ENCODE measurements at regions not wholly inside any gene's neighbourhood (a gene's known extent, or its start where the extent isn't known, plus 50 kb on each side); places are given as distances from the start of the nearest gene placed in this dataset.

DNA sequence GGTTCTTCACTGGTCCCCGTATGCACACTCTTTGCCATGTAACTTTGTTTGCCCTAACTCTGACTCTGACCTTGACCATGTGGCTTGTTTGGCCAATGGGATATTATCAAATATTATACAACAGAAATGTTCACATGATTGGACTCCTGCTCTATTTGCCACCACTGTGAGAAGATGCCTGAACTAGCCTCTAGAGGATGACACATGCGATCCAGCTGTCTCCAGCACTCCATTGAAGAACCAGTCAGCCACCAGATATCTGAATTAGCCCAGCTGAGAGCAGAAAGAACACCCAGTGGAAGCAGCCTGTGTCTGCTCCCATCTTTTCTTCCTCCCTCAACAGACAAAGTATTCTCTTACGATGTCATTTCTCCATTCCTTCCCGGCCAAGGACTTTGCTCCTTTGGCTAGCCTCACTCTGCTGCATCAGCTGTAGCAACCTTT lies 412.1 kb downstream of the IRS1 start:
- in situ Hi-C loops (cut with HindIII; ENCODE audit: low sequenced_read_pairs): no loop called here
- TF ChIP-seq, protein P1, sequence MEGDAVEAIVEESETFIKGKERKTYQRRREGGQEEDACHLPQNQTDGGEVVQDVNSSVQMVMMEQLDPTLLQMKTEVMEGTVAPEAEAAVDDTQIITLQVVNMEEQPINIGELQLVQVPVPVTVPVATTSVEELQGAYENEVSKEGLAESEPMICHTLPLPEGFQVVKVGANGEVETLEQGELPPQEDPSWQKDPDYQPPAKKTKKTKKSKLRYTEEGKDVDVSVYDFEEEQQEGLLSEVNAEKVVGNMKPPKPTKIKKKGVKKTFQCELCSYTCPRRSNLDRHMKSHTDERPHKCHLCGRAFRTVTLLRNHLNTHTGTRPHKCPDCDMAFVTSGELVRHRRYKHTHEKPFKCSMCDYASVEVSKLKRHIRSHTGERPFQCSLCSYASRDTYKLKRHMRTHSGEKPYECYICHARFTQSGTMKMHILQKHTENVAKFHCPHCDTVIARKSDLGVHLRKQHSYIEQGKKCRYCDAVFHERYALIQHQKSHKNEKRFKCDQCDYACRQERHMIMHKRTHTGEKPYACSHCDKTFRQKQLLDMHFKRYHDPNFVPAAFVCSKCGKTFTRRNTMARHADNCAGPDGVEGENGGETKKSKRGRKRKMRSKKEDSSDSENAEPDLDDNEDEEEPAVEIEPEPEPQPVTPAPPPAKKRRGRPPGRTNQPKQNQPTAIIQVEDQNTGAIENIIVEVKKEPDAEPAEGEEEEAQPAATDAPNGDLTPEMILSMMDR (IDR thresholded peaks at IDR 0.05; ENCODE audit: low read depth, low read length): no peak
- no peak for DNase-seq (ENCODE audit: low read depth, low spot score)
- no peak overlapping the region for H3K4me3 ChIP-seq (ENCODE audit: low read depth, low read length)

DNA sequence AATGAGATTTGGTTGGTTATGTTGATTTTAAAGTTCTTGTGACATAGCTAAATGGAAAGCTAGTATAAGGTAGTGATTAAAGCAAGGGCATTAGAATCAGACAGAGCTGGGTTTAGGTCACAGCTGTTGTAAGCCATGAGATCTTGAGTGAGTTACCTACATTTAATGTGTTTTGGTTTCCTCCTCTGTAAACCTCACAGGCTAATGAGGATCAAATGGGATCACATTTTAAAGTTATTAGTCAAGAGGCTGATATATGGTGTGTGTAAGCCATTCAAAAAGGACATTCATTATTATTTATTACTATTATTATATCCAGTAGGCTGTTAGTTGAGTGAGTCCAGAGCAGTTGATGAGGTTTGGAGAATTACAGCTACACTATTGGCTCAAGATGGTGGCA lies 416.2 kb downstream of the IRS1 start:
- no peak overlapping the region for H3K4me3 ChIP-seq (ENCODE audit: low read depth, low read length)
- DNase-seq (ENCODE audit: low read depth, low spot score): no peak
- TF ChIP-seq, protein P1 (IDR thresholded peaks at IDR 0.05; ENCODE audit: low read depth, low read length): no peak
- in situ Hi-C loops (cut with HindIII; ENCODE audit: low sequenced_read_pairs): no loop called here

DNA sequence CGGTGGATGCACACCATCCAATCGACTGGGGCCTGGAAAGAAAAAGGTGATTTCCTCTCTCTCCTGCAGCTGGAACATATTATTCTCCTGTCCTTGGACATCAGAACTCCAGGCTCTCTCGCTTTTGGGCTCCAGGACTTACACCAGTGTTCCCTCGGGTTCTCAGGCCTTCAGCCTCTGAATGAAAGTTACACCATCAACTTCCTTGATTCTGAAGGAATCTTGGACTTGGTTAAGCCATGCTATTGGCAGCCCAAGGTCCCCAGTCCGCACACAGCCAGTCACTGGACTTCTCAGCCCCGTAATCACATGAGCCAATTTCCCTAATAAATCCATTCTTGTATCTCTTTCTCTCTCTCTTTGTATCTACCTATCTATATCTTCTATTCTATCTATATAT lies 418.9 kb downstream of the IRS1 start:
- DNase-seq (ENCODE audit: low read depth, low spot score): no peak
- H3K4me3 ChIP-seq (ENCODE audit: low read depth, low read length): no peak overlapping the region
- TF ChIP-seq, protein P1 (IDR thresholded peaks at IDR 0.05; ENCODE audit: low read depth, low read length): no peak
- in situ Hi-C loops (cut with HindIII; ENCODE audit: low sequenced_read_pairs): no loop called here

DNA sequence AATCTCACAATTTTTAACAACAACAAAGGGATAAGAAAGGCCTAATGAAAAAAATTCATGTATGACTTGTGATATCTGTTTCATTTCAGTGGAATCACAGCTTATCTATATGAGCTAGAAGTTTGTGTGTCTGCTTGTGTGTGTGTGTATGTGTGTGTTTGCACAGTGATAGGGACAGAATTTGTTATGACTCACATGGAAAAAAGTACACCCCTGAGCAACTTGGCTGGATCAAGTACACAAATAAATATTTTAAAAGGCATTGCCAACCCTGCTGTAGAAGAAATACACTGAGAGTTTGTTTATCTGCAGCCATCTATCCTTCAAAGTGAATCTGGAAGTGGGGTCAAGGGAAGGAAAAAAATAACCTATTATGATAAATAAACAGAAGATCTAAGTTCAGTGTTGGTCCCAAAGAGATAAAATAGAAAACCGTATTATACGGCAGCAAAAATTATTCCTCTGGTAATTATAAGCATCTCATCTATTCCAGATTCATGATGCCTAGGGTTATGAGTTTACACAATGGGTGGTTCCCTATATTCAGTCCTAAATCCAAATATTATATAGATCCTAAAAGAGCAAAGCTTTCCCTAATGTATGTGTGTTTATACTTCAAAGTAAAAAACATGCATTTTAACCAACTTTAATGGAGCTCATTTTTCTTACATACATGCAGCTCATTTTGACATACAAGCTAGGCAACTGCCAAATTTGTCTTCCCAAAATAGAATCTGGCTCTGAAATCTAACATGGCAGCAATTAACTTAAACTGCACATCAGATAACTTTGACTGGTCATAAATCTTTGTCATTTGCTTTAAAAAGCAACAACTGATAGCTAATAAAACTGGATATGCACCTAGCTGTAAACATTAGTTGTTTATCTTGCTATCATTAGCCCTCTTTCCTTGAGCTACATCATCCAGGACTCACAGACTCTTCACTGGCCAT lies 420.6 kb downstream of the IRS1 start:
- no peak overlapping the region for H3K4me3 ChIP-seq (ENCODE audit: low read depth, low read length)
- TF ChIP-seq, protein P1 (IDR thresholded peaks at IDR 0.05; ENCODE audit: low read depth, low read length): no peak
- in situ Hi-C loops (cut with HindIII; ENCODE audit: low sequenced_read_pairs): no loop called here
- peak; percentile 27 for DNase-seq (ENCODE audit: low read depth, low spot score)

DNA sequence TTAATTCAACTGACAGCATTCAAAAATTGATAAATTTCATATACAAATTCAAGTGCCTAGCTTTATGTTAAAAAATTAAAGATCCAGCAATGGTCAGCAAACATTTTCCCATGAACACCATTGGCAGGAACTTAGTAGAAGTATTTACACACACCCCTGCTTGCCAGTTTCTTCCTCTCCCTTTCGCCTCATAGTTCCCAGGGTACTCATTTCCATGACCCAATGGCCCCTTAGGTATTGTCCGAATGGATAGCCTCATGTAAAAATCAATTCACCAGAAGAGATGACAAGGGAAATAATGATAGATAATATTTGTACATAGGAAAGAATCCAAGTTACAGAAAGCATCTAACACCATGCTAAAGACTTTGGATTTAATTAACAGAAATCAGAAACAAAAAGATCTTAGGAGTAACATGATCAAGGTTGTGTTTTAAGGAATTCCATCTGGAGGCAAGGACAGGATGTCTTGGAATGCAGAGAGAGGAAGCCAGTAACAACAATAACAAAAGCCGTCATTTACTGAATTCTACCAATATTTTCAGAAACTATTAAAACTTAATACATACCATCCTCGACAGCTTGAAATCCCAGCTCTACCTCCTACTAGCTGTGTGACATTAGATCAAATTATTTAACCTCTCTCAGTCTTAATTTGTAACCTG lies 423.0 kb downstream of the IRS1 start:
- in situ Hi-C loops (cut with HindIII; ENCODE audit: low sequenced_read_pairs): no loop called here
- H3K4me3 ChIP-seq (ENCODE audit: low read depth, low read length): no peak overlapping the region
- TF ChIP-seq, protein P1 (IDR thresholded peaks at IDR 0.05; ENCODE audit: low read depth, low read length): no peak
- DNase-seq (ENCODE audit: low read depth, low spot score): peak; percentile 34

DNA sequence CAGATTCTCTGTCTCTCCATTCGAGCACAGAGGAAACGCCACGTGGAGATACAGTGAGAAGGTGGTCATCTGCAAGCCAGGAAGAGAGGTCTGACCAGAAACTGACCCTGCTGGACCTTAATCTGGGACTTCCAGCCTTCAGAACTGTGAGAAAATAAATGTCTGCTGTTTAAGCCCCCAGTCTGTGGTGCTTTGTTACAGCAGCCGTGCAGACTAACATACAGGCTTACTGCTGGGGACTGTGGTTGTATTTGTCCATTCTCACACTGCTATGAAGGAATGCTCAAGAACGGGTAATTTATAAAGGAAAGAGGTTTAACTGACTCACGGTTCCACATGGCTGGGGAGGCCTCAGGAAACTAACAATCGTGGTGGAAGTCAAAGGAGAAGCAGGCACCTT lies 432.7 kb downstream of the IRS1 start:
- in situ Hi-C loops (cut with HindIII; ENCODE audit: low sequenced_read_pairs): no loop called here
- H3K4me3 ChIP-seq (ENCODE audit: low read depth, low read length): no peak overlapping the region
- TF ChIP-seq, protein P1 (IDR thresholded peaks at IDR 0.05; ENCODE audit: low read depth, low read length): no peak
- no peak for DNase-seq (ENCODE audit: low read depth, low spot score)
